NK-92 treated with Interleukin-12 subunit alpha and Interleukin-12 subunit beta, amount 100 ng/mL, for 24 hours (cell line): ENCODE measurements at regions not wholly inside any gene's neighbourhood (a gene's known extent, or its start where the extent isn't known, plus 50 kb on each side); places are given as distances from the start of the nearest gene placed in this dataset.

ENCODE experiments used
- DNase-seq: peaks from one replicate; lab custom pipeline; 2025; lab: John Stamatoyannopoulos, UW

DNA sequence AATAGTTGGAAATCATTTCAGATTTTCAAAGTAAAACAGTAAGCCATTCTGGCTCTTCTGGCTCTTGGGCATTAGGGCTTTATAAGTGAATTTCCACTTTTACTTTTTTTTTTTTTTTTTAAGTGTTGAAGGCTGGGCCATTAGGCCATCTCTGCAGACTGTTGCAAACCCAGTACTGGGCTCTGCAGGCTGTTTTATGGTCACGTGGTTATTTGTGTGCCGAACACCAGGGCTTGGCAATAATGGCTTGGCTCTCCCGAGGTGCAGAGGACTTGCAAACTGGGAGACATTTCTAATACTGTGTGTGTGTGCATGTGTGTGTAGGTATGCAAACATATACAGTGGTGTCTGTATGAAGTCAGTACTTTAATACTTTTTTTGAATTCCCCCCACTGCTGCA lies 194.9 kb upstream of the CDH5 start:
- no peak for DNase-seq

DNA sequence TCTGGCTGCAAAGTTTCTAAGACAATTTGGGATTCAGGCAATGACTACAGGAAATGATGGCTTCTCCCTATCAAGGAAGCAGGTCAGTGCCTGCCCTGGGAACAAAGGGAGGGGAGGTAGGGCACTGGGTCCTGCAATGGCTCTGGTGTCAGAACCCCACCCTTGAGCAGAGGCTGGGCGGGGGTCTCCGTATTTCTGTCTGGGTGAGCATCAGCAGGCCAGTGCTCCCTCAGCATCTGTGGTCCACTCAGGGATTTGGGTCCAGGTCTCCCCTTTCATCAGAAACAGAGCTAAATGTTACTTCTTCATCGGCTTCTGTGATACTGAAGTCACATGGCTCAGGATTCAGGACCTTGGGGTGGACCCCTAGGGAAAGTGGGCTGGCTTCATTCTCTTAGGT lies 195.5 kb upstream of the CDH5 start:
- DNase-seq = no peak

DNA sequence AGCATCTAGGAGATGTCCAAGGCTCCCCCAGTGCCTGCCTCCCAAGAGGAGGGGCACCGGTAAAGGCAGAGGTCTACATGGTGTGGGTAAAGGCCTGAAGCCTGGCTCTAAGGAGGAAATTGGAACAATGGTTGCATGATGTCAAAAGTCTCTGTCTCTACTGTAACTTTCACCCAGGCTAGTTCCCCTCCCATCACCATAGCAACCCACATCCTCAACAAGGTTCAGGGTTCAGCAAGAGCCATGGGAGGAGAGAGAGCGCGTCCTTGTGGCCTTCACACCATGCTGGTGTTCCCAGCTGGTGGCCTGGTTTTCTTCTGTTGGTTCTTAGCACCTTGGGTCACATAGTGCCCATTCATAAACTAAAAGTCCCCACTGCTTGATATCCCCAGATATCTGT lies 196.7 kb upstream of the CDH5 start:
- no peak for DNase-seq

DNA sequence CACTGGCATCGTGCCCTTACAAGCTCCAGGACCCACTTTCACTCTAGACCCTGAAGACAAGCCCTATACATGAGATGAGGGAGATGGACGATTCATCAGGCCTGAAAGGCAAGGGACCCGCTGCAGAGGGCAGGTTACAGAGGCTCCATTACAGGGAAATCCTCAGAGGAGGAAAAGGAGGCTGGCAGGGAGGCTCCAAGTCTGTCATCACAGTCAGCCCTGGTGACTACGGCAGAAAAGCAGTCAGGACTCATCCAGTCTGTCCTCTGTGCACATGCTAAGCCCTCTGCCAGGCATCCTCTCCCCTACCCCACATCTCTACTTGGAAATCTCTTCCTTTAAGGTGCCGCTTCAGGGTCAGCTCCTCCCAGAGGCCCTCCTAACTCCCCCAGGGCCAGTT lies 197.7 kb upstream of the CDH5 start:
- no peak for DNase-seq

DNA sequence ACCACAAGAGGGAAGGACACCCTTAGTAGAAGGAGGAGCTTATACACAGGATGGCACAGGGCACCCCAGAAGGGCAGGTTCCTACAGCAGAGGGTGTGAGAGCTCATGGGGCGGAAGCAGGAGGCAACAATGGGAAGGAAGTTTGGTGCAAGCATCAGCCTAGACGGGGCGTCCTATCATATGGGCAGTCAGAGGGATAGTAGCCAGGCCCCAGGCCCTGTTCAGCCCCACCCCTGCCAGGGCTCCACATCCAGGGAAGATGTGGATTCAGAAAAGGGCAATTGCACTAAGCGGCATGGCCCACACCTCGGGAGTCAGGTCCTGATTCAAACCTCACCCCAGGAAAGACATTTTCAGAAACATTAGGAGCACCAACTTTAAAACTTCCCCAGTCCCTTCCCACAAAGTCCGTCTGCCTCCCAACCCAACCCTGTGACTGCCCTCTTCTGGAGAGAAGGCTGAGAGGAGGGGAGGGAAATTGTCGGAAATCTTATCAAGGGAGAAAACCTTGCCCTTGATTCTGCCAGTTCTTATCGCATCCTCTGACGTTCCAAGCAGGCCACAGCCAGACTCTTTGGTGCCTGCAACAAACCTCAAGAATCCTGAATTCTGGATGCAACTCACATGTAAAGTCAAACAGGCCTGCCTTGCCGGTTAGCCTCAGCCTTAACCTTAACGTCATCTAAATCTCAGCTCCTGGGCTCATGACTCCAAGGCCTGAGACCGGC lies 198.8 kb upstream of the CDH5 start:
- DNase-seq = no peak

DNA sequence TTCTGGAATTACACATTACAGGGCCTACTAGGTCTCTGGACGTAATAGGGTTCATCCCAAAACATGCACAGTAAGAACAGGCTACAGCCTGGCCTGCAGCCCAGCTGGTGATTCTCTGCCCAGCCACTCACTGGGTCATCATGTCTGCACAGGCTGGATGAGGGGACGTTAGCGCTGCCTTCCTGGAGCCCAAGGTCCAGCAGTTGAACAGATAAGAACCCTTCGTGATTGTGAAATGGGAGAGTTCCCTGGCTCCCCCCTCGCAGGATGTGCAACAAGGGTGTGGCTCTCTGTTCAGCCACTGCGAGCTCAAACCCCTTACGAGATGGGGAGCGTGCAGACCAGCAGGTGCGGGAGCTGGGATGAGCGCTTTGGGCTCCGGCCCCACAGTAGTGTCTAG lies 200.0 kb upstream of the CDH5 start:
- DNase-seq = no peak

DNA sequence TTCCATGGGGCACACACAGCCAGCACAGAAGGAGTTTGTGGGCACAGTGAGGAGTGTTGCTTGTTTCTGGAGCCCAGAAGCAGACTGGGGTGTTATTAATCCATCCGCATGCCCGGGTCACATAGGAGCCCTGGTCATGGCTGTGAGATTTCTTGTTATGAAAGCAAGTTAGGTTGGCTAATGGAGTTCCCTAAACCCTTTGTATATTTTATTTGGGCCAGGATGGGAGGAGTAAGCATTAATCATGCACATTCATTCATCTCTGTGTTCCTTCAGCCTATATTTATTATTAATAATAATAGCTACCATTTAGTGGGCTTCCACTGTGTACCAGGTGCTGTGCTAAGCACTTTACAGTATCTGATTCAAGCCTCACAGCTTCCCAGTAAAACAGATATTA lies 200.6 kb upstream of the CDH5 start:
- no peak for DNase-seq

DNA sequence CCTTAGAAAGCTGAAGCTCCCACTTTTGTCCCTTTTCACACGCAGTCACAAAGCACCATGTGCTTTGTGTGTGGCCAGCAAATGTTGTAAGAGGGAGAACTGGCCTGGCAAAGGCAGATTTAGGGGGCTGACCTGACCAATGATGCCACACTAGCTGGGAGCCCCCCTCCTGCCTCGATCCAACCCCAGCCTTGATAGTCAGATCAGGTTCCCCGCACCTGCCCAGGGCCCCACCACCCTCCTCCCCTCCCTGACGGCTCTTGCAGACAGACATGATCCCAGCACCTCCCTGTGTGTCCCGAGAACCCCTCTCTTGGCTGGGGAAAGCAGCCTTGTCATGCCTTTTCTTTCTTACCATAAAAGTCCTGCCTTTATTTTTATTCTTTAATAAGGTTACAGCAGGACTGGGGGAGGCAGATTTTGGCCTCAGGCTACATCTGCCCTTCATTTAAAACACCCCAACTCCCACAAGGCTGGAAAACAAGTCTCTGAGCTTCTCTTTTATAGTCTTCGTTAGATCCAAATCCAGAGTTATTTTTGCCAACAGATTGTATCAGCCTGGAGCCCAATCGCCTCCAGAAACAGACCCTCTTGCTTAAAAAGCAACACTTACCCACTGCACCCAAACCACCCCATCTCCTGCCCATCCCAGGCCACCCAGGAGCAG lies 201.8 kb upstream of the CDH5 start:
- DNase-seq = no peak

DNA sequence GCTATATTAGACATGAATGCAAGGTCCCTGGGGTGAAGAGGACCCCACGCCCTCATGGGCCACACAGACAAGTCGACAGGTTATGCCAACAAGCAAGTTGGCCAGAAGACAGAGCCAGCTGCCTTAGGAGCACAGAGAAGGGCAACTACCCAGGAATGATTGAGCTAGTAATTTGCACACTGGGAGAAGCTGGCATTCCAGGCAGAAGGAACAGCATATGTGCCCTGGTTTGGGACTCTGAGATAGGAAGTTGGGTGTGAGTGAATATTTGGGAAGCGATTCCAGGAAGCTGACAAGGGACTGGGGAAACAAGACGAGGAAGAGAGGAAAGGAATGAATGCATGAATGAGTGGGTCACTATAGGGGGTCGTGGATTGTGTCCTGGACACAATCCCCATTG lies 203.7 kb upstream of the CDH5 start:
- DNase-seq = no peak

DNA sequence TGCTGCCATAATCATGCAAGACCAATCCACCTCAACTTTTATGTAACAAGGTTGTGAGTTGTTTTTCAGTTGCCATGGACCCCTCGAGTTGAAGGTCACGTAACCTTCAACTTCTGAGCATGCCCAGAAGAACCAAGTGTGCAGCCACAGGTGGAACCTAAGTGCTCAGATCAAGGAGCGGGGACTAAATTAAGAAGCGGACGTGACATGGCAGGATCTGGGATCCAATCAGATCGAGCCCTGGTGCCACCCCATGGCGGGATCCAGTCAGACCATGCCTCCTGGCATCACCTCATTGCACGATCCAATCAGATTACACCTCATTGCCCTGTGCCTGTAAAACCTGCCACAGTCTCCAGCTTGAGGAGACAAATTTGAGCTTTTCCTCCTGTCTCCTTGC lies 204.5 kb upstream of the CDH5 start:
- DNase-seq = no peak

DNA sequence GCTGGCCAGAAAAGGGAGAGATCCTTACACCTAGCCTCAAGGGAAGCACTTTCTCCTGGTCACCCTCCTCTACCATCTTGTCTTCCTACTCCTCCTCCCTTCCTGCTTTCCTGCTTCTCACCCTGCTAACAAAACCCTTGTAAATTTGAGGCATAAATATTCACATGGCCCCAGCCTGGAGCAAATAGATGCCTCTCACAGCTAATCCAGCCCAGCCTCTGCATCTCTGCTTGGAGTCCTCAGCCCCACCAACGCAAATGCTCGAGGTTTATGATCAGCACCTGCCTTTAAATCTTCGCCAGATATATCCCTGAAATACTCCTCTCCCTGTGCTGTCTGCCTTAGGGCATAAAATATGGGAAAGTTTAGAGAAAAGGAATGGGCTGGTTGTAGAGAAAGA lies 205.2 kb upstream of the CDH5 start:
- DNase-seq = no peak

DNA sequence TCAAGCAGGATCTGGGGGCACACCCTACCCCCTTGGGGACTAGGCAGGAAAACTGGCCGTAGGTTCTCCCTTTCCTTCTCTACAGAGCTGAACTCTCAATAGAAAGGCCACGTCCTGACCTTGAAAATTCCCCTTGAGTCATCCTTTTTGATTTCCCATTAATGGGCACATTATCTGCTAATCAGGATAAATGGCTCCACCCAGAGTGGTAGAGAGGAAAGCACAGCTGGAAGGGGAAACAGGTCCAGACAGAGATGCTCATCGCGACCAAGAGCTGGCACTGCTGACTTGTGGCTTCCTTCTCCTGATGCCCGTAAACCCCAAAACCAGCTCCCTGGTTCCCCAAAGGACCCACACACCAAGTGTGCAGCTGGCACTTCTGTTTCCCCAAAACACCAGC lies 206.5 kb upstream of the CDH5 start:
- no peak for DNase-seq

DNA sequence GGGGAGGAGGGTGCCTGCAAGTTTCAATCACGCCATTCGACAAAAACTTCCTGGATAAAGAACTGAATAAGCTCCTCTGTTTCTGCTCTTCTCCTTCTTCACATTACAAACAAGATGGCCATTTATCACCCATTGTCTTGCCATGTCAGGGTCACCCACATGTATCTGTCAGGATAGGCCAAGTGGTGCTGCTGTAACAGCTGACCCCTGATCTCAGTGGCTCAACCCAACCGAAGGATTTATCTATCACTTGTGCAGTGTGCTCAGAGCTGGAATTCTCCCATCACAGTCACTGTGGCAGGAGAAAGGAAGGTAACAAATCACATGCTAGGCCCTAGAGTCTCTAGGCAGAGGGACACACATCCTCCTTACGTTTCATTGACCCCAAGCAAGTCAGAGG lies 210.0 kb upstream of the CDH5 start:
- no peak for DNase-seq

DNA sequence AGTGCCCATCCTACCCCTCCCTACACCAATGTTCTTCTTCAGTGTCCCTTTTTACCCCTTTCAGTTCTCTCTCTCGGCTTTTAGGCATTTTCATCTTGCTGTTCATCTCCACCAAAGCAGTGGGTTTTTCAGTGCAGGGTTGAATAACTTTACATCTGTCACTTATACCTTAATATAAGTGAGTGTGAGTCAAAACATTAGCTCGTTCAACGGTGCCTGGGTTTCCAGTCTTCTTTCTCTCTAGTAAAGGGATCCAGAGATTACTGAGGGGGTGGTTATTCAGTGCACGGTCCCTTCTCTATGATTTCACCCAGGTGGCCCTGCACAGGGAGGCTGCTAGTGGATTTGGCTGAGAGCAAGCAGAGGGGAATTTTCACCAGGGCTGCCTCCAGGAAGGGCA lies 210.6 kb upstream of the CDH5 start:
- DNase-seq = no peak

DNA sequence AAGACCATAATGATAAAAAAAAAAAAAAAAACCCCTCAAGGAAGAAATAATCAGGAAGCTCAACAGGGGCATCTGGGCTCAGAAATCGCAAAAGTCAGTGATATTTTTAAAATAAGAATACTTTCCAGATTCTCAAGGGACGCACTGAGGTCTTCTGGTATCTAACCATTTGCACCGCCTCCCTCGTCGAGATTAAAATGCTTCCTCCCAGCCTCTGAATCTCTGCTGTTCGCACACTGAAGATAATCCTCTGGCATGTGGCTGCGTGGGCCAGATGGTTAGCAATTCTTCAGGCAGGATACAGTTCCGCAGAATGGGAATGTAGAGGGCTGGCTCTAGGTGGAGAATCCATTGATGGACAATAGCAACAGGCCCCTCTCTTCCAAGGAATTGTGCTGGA lies 211.7 kb upstream of the CDH5 start:
- DNase-seq = no peak

DNA sequence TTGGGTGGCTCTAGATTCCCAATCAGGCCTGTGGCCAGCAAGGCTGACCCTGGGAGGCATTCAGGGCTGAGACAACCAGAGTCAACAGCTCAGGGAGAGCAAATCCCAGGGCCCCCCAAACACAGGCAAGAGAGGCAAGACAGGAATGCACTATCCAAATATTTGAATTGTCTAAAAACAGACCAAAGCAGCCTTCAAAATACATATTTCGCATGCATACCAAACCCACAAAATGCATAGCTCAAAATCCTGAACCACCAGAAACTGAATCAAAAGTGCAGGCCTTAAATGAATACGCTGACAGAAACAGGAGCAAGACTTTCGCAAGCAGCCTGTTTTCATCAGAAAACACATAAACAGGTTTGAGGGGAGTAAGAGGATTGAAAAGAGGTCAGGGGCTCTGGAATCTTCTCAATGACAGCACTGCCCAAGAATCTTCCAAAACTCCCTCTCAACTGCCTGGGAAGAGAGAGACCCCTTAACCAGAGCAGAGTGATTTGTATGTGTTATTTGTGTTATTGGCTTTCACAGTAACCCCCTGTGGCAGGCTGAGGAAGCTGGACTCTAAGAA lies 213.6 kb upstream of the CDH5 start:
- DNase-seq = no peak

DNA sequence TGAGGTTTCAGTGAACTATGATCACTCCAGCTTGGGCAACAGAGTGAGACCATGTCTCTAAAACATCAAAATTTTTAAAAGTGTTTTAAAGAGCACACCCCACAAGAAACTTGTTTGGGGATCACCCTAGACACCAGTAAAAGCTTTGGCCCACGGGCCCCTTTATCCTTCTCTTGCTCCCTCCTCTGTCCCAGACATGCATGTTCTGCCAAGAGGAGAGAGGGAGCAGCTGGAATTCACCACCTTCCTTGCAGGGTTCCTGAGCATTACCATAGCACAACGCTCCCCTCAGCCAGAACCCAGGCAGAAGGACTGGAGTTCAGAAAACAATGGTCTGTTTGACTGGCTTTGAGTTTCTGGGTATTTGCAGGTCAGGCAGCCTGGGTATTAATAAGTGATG lies 214.3 kb upstream of the CDH5 start:
- DNase-seq = no peak

DNA sequence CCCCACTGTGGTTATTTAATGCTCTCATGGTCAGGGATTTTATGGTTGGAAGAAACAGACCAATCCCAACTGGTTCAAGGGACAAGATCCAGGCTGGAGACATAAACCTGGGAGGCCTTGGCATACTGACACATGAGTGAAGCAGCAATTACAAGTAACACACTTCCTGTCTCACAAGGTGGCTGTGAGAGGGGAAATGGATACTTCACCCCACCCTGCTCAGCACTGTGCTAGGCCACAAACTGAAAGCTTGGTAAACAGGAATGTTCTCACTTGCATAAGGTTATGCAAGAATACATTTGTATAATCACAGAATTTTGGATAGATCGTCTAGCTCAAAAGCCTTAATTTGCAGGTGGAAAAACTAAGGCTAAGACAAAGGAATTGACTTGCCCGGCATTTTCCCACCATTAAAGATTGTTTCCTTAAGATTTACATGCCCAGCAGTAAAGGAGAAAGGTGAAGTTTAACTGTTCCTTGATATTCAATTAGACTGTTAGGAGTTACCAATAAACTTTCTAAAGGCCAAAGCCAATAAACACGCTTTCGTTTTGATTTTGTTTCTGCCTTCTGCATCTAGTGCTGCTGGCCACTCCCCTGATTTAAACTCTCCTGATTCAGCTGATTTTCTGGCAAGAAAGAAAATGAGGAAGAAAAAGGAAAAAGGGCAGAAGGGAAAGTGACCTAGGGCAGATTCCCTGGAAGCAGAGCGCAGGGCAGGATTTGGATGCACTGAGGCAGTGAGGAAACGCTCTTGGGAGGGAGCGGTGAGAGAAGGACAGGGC lies 215.6 kb upstream of the CDH5 start:
- DNase-seq = no peak

DNA sequence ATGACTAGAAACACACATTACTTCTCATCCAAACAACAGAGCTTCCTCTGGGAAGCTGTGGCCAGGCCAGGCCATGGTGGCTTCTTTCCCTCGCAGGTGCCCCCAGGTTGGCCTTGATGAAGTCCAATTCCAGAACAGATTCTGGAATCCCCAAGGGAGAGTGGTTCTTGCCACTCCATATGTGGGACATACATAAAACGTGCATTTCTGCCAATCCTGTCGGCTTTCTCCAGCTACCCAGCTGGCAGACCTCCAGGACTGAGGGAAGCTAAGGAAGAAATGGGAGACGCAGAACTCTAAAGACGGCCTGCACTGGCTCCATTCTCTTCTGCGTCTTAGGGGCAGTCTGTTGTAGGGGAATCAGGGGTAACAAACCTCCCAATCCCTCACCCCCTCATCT lies 219.2 kb upstream of the CDH5 start:
- DNase-seq = no peak

DNA sequence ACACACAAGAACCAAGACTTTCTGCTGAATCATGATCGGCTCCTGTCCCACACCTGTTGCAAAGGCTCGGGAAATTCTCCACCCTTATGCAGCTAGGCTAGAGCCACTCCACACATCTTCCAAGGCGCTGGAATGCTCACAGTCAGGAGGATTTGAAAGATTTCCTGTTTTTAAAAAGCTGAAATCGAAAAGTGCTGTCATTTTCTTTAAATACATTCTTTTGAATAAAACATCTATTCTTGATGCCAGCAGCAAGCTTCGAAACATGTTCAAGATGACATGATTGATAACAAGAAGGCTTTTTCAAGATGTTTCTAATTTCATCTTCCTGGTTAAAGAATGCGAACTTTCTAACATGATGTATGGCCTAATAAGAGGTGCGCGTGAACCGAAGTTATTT lies 219.7 kb upstream of the CDH5 start:
- no peak for DNase-seq

DNA sequence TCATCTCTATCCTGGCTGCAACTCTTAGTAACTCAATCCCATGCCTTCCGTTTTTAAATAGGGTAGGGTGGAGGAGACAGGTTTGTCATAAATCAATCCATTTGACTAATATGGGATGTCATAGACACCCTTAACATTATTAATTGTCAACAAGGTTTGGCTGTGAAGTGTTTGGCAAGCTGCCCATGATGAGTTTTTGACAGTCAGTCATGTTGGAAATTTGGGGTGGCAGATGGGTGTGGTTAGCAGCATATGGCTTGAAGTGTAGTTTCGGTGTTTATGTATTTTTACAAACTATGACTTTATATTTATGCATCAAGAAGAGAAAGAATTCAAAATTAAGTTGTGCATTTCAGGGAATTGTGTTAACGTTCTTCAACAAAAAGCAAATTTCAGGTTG lies 221.8 kb upstream of the CDH5 start:
- no peak for DNase-seq

DNA sequence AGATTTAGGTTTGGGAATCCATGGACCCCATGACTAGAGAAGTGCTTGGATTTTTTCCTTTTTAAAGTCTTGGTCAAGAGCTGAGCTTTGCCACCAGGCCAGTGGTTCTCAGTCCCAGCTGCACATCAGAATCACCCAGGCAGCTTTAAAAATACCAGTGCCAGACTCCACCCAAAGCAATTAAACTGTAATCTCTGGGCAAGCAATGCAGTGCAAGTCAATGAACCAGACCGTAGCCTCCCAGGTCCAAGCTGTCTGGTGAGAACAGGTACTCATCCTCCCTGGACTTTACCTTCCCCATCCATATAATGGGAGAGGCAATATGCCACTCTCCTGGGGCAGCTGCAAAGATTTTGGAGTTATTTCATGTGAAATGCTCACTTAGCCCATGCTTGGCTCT lies 223.1 kb upstream of the CDH5 start:
- no peak for DNase-seq

DNA sequence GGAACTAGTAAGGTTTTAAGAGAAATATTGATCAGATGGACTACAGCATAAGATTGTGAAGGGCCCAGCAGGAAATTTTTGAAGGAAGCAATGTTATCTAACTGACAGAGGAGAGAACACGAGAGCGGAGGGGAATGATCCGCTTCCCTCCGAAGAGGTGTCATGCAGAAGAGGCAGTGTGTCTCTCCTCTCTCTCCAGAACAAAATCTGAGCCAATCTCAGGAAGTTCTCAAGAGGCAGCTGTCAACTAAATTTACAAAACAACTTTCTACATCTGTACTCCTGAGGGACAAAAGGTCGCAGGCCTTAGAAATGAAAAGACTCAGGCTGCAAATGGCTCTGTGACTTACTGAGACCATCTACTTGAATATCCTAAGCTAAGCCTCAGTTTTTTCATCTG lies 224.6 kb upstream of the CDH5 start:
- no peak for DNase-seq
